Trophoblast cell (in vitro differentiated cells and primary cell): ENCODE measurements at regions not wholly inside any gene's neighbourhood (a gene's known extent, or its start where the extent isn't known, plus 50 kb on each side); places are given as distances from the start of the nearest gene placed in this dataset.
A peak's percentile ranks its signal among the peaks of the same experiment; 100 is the strongest.

Experiments
- DNase-seq, 2 donors: peaks; one replicate each; pipeline ENCODE4 v3.0.0-alpha.2; 2016
- H2AFZ ChIP-seq: 2 replicates; pipeline ENCODE4 v1.6.1; 2013; ENCODE audit warnings: low read length, moderate library complexity, mild to moderate bottlenecking; ENCODE audit not compliant: insufficient read depth, poor library complexity
- H2AK5ac ChIP-seq: 2 replicates; pipeline ENCODE4 v1.6.1; 2013; ENCODE audit warnings: mild to moderate bottlenecking, low read length
- H2BK120ac ChIP-seq: 2 replicates; pipeline ENCODE4 v1.6.1; 2013; ENCODE audit warnings: low read length, mild to moderate bottlenecking, moderate library complexity; ENCODE audit not compliant: insufficient read depth, poor library complexity
- H2BK12ac ChIP-seq: 2 replicates; pipeline ENCODE4 v1.6.1; 2013; ENCODE audit warnings: mild to moderate bottlenecking, low read length, moderate library complexity
- H2BK5ac ChIP-seq: 2 replicates; pipeline ENCODE4 v1.6.1; 2013; ENCODE audit warnings: low read length, low read depth, moderate library complexity, mild to moderate bottlenecking; ENCODE audit not compliant: poor library complexity
- H3K14ac ChIP-seq: 2 replicates; pipeline ENCODE4 v1.6.1; 2013; ENCODE audit warnings: mild to moderate bottlenecking, low read length
- H3K18ac ChIP-seq: 2 replicates; pipeline ENCODE4 v1.6.1; 2013; ENCODE audit warnings: mild to moderate bottlenecking, low read length
- H3K23ac ChIP-seq: 2 replicates; pipeline ENCODE4 v1.6.1; 2013; ENCODE audit warnings: low read length
- H3K27ac ChIP-seq: 2 replicates; pipeline ENCODE4 v1.5.1; 2013; ENCODE audit warnings: low read depth, mild to moderate bottlenecking, inconsistent platforms, low read length, moderate library complexity
- H3K27me3 ChIP-seq: 2 replicates; pipeline ENCODE4 v1.6.1; 2013; ENCODE audit warnings: inconsistent platforms, mild to moderate bottlenecking, low read length, moderate library complexity; ENCODE audit not compliant: insufficient read depth
- H3K36me3 ChIP-seq, 2 experiments: 1 replicate in 1 of 2; 2 replicates in 1 of 2; pipeline ENCODE4 v1.6.1; 2013; ENCODE audit warnings: low read length in 2 of 2, mild to moderate bottlenecking in 2 of 2, moderate library complexity in 1 of 2; ENCODE audit not compliant: insufficient read depth in 2 of 2, control insufficient read depth in 1 of 2
- H3K4ac ChIP-seq: 2 replicates; pipeline ENCODE4 v1.6.1; 2013; ENCODE audit warnings: low read depth, mild to moderate bottlenecking, low read length, moderate library complexity
- H3K4me1 ChIP-seq, 2 experiments: 1 replicate in 1 of 2; 2 replicates in 1 of 2; pipeline ENCODE4 v1.6.1; 2013; ENCODE audit warnings: low read length in 2 of 2, mild to moderate bottlenecking in 2 of 2, moderate library complexity in 1 of 2; ENCODE audit not compliant: insufficient read depth in 2 of 2, control insufficient read depth in 1 of 2
- H3K4me2 ChIP-seq: 2 replicates; pipeline ENCODE4 v1.6.1; 2013; ENCODE audit warnings: inconsistent platforms, mild to moderate bottlenecking, low read length, moderate library complexity
- H3K4me3 ChIP-seq: 2 replicates; pipeline ENCODE4 v1.5.1; 2013; ENCODE audit warnings: mild to moderate bottlenecking, low read depth, low read length, inconsistent platforms
- H3K79me1 ChIP-seq: one replicate; pipeline ENCODE4 v1.6.1; 2013; ENCODE audit warnings: low read length
- H3K79me2 ChIP-seq: 2 replicates; pipeline ENCODE4 v1.6.1; 2013; ENCODE audit warnings: low read length, mild to moderate bottlenecking; ENCODE audit not compliant: control insufficient read depth, insufficient read depth, poor library complexity
- H3K9ac ChIP-seq: 2 replicates; pipeline ENCODE4 v1.6.1; 2013; ENCODE audit warnings: mild to moderate bottlenecking, low read length
- H3K9me3 ChIP-seq: 2 replicates; pipeline ENCODE4 v1.6.1; 2013; ENCODE audit warnings: low read depth, mild to moderate bottlenecking, control low read depth, inconsistent platforms, low read length; ENCODE audit not compliant: insufficient read depth
- H4K12ac ChIP-seq: 2 replicates; pipeline ENCODE4 v1.6.1; 2013; ENCODE audit warnings: low read depth, mild to moderate bottlenecking, low read length, moderate library complexity
- H4K8ac ChIP-seq: 2 replicates; pipeline ENCODE4 v1.6.1; 2013; ENCODE audit warnings: low read depth, mild to moderate bottlenecking, low read length, moderate library complexity
- H4K91ac ChIP-seq: one replicate; pipeline ENCODE4 v1.6.1; 2013; ENCODE audit warnings: low read depth, mild to moderate bottlenecking, low read length, moderate library complexity
- WGBS: extraction: QIAGEN DNeasy Blood & Tissue Kit; methylation state at CpG from one replicate; pipeline ENCODE4 v1.1.7; 2013; ENCODE audit warnings: missing lambda C conversion rate; ENCODE audit not compliant: insufficient read length, insufficient coverage; ENCODE audit errors: extremely low coverage; 5-methylcytosine and 5-hydroxymethylcytosine counted together

- no CpG with 5 or more reads among the region's 1 CpG for WGBS
Observed at GRCh38 chr9:11946531-11946930, 746.7 kb upstream of the TYRP1 start.

DNA sequence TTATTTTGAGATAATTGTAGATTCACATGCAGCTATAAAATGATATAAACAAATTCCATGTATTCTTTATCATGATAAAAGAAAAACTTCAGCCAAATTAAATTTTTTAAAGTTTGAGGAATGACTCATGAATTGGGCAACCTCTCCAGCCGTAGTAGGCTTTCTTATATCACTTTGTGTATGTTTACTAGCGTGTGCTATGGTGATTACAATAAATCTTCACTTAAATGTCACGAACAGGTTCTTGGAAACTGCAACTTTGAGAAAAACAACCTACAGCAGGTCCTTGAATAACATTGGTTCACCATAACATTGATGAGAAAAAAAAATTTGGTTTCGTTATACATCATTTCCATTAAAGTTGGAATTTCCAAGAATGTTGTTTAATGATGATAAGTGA lies 730.9 kb upstream of the TYRP1 start:
- Histone ChIP-seq H3K4ac (no peak overlapping the region), H3K4me2 (no peak overlapping the region), H2BK12ac (no peak overlapping the region), H2AK5ac (no peak overlapping the region), H3K18ac (no peak overlapping the region), H3K14ac (no peak overlapping the region), H3K9ac (no peak overlapping the region), H2BK120ac (no peak overlapping the region), H3K4me1 (no peaks in the 10 kb centered on the region), H3K36me3 (no peaks in the 10 kb centered on the region), H4K12ac (no peak overlapping the region), H3K27ac (no peak overlapping the region), H3K4me3 (no peak overlapping the region), H3K23ac (no peak overlapping the region), H3K27me3 (no peaks in the 10 kb centered on the region), H2BK5ac (no peak overlapping the region), H3K79me1 (no peaks in the 10 kb centered on the region), H2AFZ (no peak overlapping the region), H3K9me3 (no peaks in the 10 kb centered on the region), H4K91ac (no peak overlapping the region), H3K79me2 (no peaks in the 10 kb centered on the region), H4K8ac (no peak overlapping the region)
- WGBS, result no CpG with 5 or more reads among the region's 4 CpGs
- DNase-seq, result peak in 1 of 2 donors; percentile 6

More at GRCh38 chr9:11946531-11946930, 746.7 kb upstream of the TYRP1 start:
- Histone ChIP-seq H3K36me3 (no peaks in the 10 kb centered on the region), H4K12ac (no peak overlapping the region), H2AK5ac (no peak overlapping the region), H3K23ac (no peak overlapping the region), H3K14ac (no peak overlapping the region), H3K18ac (no peak overlapping the region), H3K27me3 (no peaks in the 10 kb centered on the region), H4K91ac (no peak overlapping the region), H2AFZ (no peak overlapping the region), H3K9me3 (no peaks in the 10 kb centered on the region), H2BK120ac (no peak overlapping the region), H3K4me1 (no peaks in the 10 kb centered on the region), H3K9ac (no peak overlapping the region), H3K79me1 (no peaks in the 10 kb centered on the region), H4K8ac (no peak overlapping the region), H3K27ac (no peak overlapping the region), H3K4ac (no peak overlapping the region), H3K79me2 (no peaks in the 10 kb centered on the region), H3K4me3 (no peak overlapping the region), H2BK12ac (no peak overlapping the region), H3K4me2 (no peak overlapping the region), H2BK5ac (no peak overlapping the region)
- no peak for DNase-seq

GRCh38 chr9:11966786-11967185 lies 726.4 kb upstream of the TYRP1 start:
- Histone ChIP-seq H3K27ac (no peak overlapping the region), H2AK5ac (no peak overlapping the region), H3K14ac (no peak overlapping the region), H3K4ac (no peak overlapping the region), H2BK120ac (no peak overlapping the region), H3K36me3 (no peaks in the 10 kb centered on the region), H2BK12ac (no peak overlapping the region), H4K8ac (no peak overlapping the region), H3K18ac (no peak overlapping the region), H2BK5ac (no peak overlapping the region), H3K79me2 (no peaks in the 10 kb centered on the region), H3K9me3 (no peaks in the 10 kb centered on the region), H3K4me1 (no peaks in the 10 kb centered on the region), H4K91ac (no peak overlapping the region), H3K79me1 (no peaks in the 10 kb centered on the region), H3K4me2 (no peak overlapping the region), H4K12ac (no peak overlapping the region), H3K4me3 (no peak overlapping the region), H3K23ac (no peak overlapping the region), H3K27me3 (no peaks in the 10 kb centered on the region), H3K9ac (peak overlapping the region; percentile 13), H2AFZ (no peak overlapping the region)
- WGBS, result no CpG with 5 or more reads among the region's 4 CpGs
- DNase-seq, result no peak

- H2AFZ ChIP-seq, result no peak overlapping the region
- no peak overlapping the region for H3K23ac ChIP-seq
- H2BK5ac ChIP-seq, result no peak overlapping the region
- no peak overlapping the region for H4K12ac ChIP-seq
- no peaks in the 10 kb centered on the region for H3K4me1 ChIP-seq
- DNase-seq, result no peak
- H4K8ac ChIP-seq, result no peak overlapping the region
- no peak overlapping the region for H3K27ac ChIP-seq
- H3K4me2 ChIP-seq, result no peak overlapping the region
- no peak overlapping the region for H2AK5ac ChIP-seq
- H4K91ac ChIP-seq, result no peak overlapping the region
- H3K18ac ChIP-seq, result no peak overlapping the region
- no peak overlapping the region for H2BK120ac ChIP-seq
- no peak overlapping the region for H3K14ac ChIP-seq
- no peaks in the 10 kb centered on the region for H3K79me1 ChIP-seq
- no peaks in the 10 kb centered on the region for H3K79me2 ChIP-seq
- H3K4ac ChIP-seq, result no peak overlapping the region
- no CpG with 5 or more reads among the region's 1 CpG for WGBS
- H2BK12ac ChIP-seq, result no peak overlapping the region
- no peak overlapping the region for H3K9ac ChIP-seq
- no peaks in the 10 kb centered on the region for H3K9me3 ChIP-seq
- H3K27me3 ChIP-seq, result no peaks in the 10 kb centered on the region
- H3K36me3 ChIP-seq, result no peaks in the 10 kb centered on the region
- no peak overlapping the region for H3K4me3 ChIP-seq
Observed at GRCh38 chr9:11968631-11969030, 724.6 kb upstream of the TYRP1 start.
